ENCODE measurements at regions not wholly inside any gene's neighbourhood (a gene's known extent, or its start where the extent isn't known, plus 50 kb on each side); places are given as distances from the start of the nearest gene placed in this dataset.

GRCh38 chr2:129681788-129682187, 297.7 kb upstream of the RAB6C start:
- ATAC-seq (no peak), DNase-seq (no peak)
- Histone ChIP-seq H3K9me3 (no peaks in the 10 kb centered on the region), H3K4me1 (no peaks in the 10 kb centered on the region), H3K27ac (no peak overlapping the region), H3K27me3 (ENCODE audit: insufficient read depth in 3 of 3, low read length in 2 of 3) (peaks cover 0 to 2% (median 0%) of the 10 kb centered on the region in 3 donors), H3K36me3 (ENCODE audit: insufficient read depth in 1 of 2, low read depth in 1 of 2) (no peaks in the 10 kb centered on the region), H3K4me3 (no peak overlapping the region)
- intact Hi-C loops (cut with DNase I) = no loop called here
- TF ChIP-seq CTCF (IDR thresholded peaks at IDR 0.05) = no peak
- WGBS, 3 donors = 65 to 71% (median 70%) methylated on average over 1 of the region's 1 CpG

GRCh38 chr2:129689653-129690448, 289.6 kb upstream of the RAB6C start:
- intact Hi-C loops (cut with DNase I) = no loop called here
- H3K36me3 ChIP-seq (ENCODE audit: insufficient read depth in 1 of 2, low read depth in 1 of 2) = no peaks in the 10 kb centered on the region

GRCh38 chr2:129695496-129695895, 284.0 kb upstream of the RAB6C start:
- H3K36me3 ChIP-seq (ENCODE audit: insufficient read depth in 1 of 2, low read depth in 1 of 2) = no peaks in the 10 kb centered on the region
- ATAC-seq (no peak), DNase-seq (no peak)
- no peak for TF ChIP-seq CTCF (IDR thresholded peaks at IDR 0.05)
- H3K4me1 ChIP-seq = no peaks in the 10 kb centered on the region
- intact Hi-C loops (cut with DNase I) = no loop called here
- H3K27me3 ChIP-seq (ENCODE audit: insufficient read depth in 3 of 3, low read length in 2 of 3) = no peaks in the 10 kb centered on the region
- H3K9me3 ChIP-seq = peaks cover 5% of the 10 kb centered on the region
- H3K4me3 ChIP-seq = no peak overlapping the region
- WGBS, 3 donors = 79 to 83% (median 80%) methylated on average over 3 of the region's 3 CpGs
- no peak overlapping the region for H3K27ac ChIP-seq

More at GRCh38 chr2:129689653-129690448, 289.6 kb upstream of the RAB6C start:
- ATAC-seq (no peak), DNase-seq (no peak)
- no peak overlapping the region for H3K4me3 ChIP-seq
- H3K27me3 ChIP-seq (ENCODE audit: insufficient read depth in 3 of 3, low read length in 2 of 3) = no peaks in the 10 kb centered on the region
- H3K4me1 ChIP-seq = no peaks in the 10 kb centered on the region
- no peak for TF ChIP-seq CTCF (IDR thresholded peaks at IDR 0.05)
- H3K9me3 ChIP-seq = peaks cover 5% of the 10 kb centered on the region
- WGBS, 3 donors = 72 to 77% (median 74%) methylated on average over 4 of the region's 4 CpGs
- H3K27ac ChIP-seq = no peak overlapping the region

GRCh38 chr2:129698593-129698992, 280.9 kb upstream of the RAB6C start:
- 57 to 84% (median 79%) methylated on average over 3 of the region's 3 CpGs for WGBS, 3 donors
- TF ChIP-seq CTCF (IDR thresholded peaks at IDR 0.05) = no peak
- H3K4me1 ChIP-seq = no peaks in the 10 kb centered on the region
- ATAC-seq = no peak
- H3K27ac ChIP-seq = no peak overlapping the region
- no peaks in the 10 kb centered on the region for H3K36me3 ChIP-seq (ENCODE audit: insufficient read depth in 1 of 2, low read depth in 1 of 2)
- no peaks in the 10 kb centered on the region for H3K9me3 ChIP-seq
- intact Hi-C loops (cut with DNase I) = no loop called here
- no peak overlapping the region for H3K4me3 ChIP-seq
- DNase-seq = no peak
- H3K27me3 ChIP-seq (ENCODE audit: insufficient read depth in 3 of 3, low read length in 2 of 3) = no peaks in the 10 kb centered on the region

Data from psoas muscle (tissue), 7 donors.